ENCODE measurements at regions not wholly inside any gene's neighbourhood (a gene's known extent, or its start where the extent isn't known, plus 50 kb on each side); places are given as distances from the start of the nearest gene placed in this dataset.

DNA sequence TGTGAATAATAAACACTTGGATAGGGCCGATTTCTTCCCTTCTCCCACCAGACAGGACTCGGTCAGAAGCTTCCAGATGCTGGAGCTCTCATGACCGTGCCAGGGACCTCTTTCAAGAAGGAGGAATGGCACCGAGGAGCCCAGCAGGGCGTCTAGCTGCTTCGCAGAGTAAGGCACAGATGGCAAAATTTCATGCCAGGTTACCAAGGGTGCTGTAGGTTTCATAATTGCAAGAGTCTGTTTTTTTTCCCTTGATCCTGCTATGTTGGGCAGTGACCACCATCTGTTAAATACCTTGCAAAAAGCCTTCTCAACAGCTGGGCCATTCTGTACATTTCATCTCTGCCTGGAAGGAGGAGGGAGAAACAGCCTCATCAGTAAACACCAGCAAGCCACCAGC is 111.8 kb downstream of the EDN3 start:
- Histone ChIP-seq H2AFZ (ENCODE audit: low read depth, low read length) (no peak overlapping the region), H3K27ac (ENCODE audit: extremely low read depth, low read depth, low read length) (no peak overlapping the region), H3K4me1 (replicated peaks in 1 of 2; ENCODE audit: control insufficient read depth in 2 of 2, insufficient read depth in 2 of 2, low read length in 2 of 2) (no peaks in the 10 kb centered on the region), H3K9ac (ENCODE audit: insufficient read depth in 1 of 2, low read depth in 2 of 2, low read length in 2 of 2) (no peak overlapping the region), H3K36me3 (ENCODE audit: control insufficient read depth, insufficient read depth, low read length) (no peaks in the 10 kb centered on the region), H4K20me1 (replicated peaks; ENCODE audit: control insufficient read depth, insufficient read depth, low read length) (no peaks in the 10 kb centered on the region; the same call in 1 of the 2 replicates), H3K9me3 (replicated peaks; ENCODE audit: control insufficient read depth, insufficient read depth, low read depth, low read length) (no peaks in the 10 kb centered on the region), H3K27me3 (ENCODE audit: control insufficient read depth in 2 of 2, insufficient read depth in 2 of 2, low read length in 2 of 2) (peaks cover 5 to 35% of the 10 kb centered on the region in 2 experiments; a peak in 3 of 5 replicates), H3K4me2 (ENCODE audit: insufficient read depth, low read length) (no peak overlapping the region), H3K4me3 (no peak overlapping the region), H3K9me1 (ENCODE audit: control insufficient read depth, insufficient read depth, low read length) (no peaks in the 10 kb centered on the region), H3K79me2 (ENCODE audit: control insufficient read depth, insufficient read depth, low read length) (no peaks in the 10 kb centered on the region)
- no peak for DNase-seq (ENCODE audit: extremely low read depth in 1 of 4, low spot score in 3 of 4)
- FAIRE-seq: no peak
- BruUV-seq (replicated peaks): no TSS peak
- 3% methylated on average over 6 of the region's 6 CpGs for WGBS (ENCODE audit: insufficient coverage, low coverage, missing lambda C conversion rate)
- ChIA-PET POLR2A (interaction anchor here (0.6 kb wide), 1 partner anchor 11 kb away, joined by 4 read pairs; no protein-coding TSS in a partner anchor), CTCF (ENCODE audit: low intra/inter-chr PET ratio) (no interaction called here)
- intact Hi-C loops (cut with micrococcal nuclease): no loop called here
- ATAC-seq: no peak
- in situ Hi-C loops (cut with MboI): loop anchor here (5.0 to 10.0 kb wide), 2 partner anchors 327 to 545 kb away; no protein-coding TSS in a partner anchor
- TF ChIP-seq ZBTB7A (IDR thresholded peaks at IDR 0.05; ENCODE audit: borderline replicate concordance, control insufficient read depth, low read depth, low read length) (no peak), ZNF707 (CRISPR knock-in tag; conservative IDR thresholded peaks at IDR 0.05) (no peak), KLF1 (tag; IDR thresholded peaks at IDR 0.05) (no peak), POLR3A (IDR thresholded peaks at IDR 0.05; ENCODE audit: borderline replicate concordance, extremely low read depth, insufficient read depth, insufficient read length) (no peak), ERF (CRISPR knock-in tag; IDR thresholded peaks at IDR 0.05) (no peak)
- TF ChIP-seq, protein P1, sequence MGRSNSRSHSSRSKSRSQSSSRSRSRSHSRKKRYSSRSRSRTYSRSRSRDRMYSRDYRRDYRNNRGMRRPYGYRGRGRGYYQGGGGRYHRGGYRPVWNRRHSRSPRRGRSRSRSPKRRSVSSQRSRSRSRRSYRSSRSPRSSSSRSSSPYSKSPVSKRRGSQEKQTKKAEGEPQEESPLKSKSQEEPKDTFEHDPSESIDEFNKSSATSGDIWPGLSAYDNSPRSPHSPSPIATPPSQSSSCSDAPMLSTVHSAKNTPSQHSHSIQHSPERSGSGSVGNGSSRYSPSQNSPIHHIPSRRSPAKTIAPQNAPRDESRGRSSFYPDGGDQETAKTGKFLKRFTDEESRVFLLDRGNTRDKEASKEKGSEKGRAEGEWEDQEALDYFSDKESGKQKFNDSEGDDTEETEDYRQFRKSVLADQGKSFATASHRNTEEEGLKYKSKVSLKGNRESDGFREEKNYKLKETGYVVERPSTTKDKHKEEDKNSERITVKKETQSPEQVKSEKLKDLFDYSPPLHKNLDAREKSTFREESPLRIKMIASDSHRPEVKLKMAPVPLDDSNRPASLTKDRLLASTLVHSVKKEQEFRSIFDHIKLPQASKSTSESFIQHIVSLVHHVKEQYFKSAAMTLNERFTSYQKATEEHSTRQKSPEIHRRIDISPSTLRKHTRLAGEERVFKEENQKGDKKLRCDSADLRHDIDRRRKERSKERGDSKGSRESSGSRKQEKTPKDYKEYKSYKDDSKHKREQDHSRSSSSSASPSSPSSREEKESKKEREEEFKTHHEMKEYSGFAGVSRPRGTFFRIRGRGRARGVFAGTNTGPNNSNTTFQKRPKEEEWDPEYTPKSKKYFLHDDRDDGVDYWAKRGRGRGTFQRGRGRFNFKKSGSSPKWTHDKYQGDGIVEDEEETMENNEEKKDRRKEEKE (IDR thresholded peaks at IDR 0.05; ENCODE audit: borderline replicate concordance in 1 of 2, control insufficient read depth in 1 of 2, low read depth in 2 of 2, low read length in 1 of 2): no peak
- TF ChIP-seq, protein P2, sequence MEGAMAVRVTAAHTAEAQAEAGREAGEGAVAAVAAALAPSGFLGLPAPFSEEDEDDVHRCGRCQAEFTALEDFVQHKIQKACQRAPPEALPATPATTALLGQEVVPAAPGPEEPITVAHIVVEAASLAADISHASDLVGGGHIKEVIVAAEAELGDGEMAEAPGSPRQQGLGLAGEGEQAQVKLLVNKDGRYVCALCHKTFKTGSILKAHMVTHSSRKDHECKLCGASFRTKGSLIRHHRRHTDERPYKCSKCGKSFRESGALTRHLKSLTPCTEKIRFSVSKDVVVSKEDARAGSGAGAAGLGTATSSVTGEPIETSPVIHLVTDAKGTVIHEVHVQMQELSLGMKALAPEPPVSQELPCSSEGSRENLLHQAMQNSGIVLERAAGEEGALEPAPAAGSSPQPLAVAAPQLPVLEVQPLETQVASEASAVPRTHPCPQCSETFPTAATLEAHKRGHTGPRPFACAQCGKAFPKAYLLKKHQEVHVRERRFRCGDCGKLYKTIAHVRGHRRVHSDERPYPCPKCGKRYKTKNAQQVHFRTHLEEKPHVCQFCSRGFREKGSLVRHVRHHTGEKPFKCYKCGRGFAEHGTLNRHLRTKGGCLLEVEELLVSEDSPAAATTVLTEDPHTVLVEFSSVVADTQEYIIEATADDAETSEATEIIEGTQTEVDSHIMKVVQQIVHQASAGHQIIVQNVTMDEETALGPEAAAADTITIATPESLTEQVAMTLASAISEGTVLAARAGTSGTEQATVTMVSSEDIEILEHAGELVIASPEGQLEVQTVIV (CRISPR knock-in tag; IDR thresholded peaks at IDR 0.05; ENCODE audit: borderline replicate concordance): no peak
- TF ChIP-seq, protein P3, sequence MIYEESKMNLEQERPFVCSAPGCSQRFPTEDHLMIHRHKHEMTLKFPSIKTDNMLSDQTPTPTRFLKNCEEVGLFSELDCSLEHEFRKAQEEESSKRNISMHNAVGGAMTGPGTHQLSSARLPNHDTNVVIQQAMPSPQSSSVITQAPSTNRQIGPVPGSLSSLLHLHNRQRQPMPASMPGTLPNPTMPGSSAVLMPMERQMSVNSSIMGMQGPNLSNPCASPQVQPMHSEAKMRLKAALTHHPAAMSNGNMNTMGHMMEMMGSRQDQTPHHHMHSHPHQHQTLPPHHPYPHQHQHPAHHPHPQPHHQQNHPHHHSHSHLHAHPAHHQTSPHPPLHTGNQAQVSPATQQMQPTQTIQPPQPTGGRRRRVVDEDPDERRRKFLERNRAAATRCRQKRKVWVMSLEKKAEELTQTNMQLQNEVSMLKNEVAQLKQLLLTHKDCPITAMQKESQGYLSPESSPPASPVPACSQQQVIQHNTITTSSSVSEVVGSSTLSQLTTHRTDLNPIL (CRISPR knock-in tag; IDR thresholded peaks at IDR 0.05): no peak

Measured in K562 (cell line).